Osteoblast (primary cell): ENCODE measurements at regions not wholly inside any gene's neighbourhood (a gene's known extent, or its start where the extent isn't known, plus 50 kb on each side); places are given as distances from the start of the nearest gene placed in this dataset.

Source experiments
- DNase-seq: peaks from one replicate; pipeline ENCODE4 v3.0.0; 2011; ENCODE audit warnings: low spot score, mixed read lengths; ENCODE audit not compliant: insufficient read length; ENCODE audit errors: missing footprints
- H2AFZ ChIP-seq: 2 replicates; pipeline ENCODE4 v1.6.0; 2011; ENCODE audit warnings: mild to moderate bottlenecking, low read length
- H3K27ac ChIP-seq: 2 replicates; pipeline ENCODE4 v1.5.1; 2011; ENCODE audit warnings: mild to moderate bottlenecking, low read depth, low read length, moderate library complexity
- H3K27me3 ChIP-seq: 2 replicates; pipeline ENCODE4 v1.6.0; 2012; ENCODE audit warnings: mild to moderate bottlenecking, control low read depth, inconsistent platforms, low read length, moderate library complexity; ENCODE audit not compliant: insufficient read depth
- H3K36me3 ChIP-seq: 2 replicates; pipeline ENCODE4 v1.5.1; 2011; ENCODE audit warnings: mild to moderate bottlenecking, low read length, control low read depth, moderate library complexity; ENCODE audit not compliant: insufficient read depth
- H3K4me1 ChIP-seq: 2 replicates; pipeline ENCODE4 v1.5.1; 2011; ENCODE audit warnings: mild to moderate bottlenecking, low read length, control low read depth, moderate library complexity; ENCODE audit not compliant: insufficient read depth
- H3K4me2 ChIP-seq: 2 replicates; pipeline ENCODE4 v1.6.0; 2011; ENCODE audit warnings: mild to moderate bottlenecking, low read length; ENCODE audit not compliant: insufficient read depth
- H3K4me3 ChIP-seq: fragments of 200-600 bp; sonication (generic); 3 replicates; pipeline ENCODE4 v1.5.1; 2012; ENCODE audit warnings: mild to moderate bottlenecking, low read length, inconsistent platforms; ENCODE audit not compliant: insufficient read depth
- H3K79me2 ChIP-seq: 2 replicates; pipeline ENCODE4 v1.6.0; 2012; ENCODE audit warnings: mild to moderate bottlenecking, low read length, control low read depth, inconsistent platforms; ENCODE audit not compliant: insufficient read depth
- H3K9me3 ChIP-seq: 2 replicates; pipeline ENCODE4 v1.5.1; 2011; ENCODE audit warnings: low read depth, low read length, control low read depth
- H4K20me1 ChIP-seq: 2 replicates; pipeline ENCODE4 v1.6.0; 2012; ENCODE audit warnings: mild to moderate bottlenecking, low read length, control low read depth; ENCODE audit not compliant: insufficient read depth
- CTCF ChIP-seq: IDR thresholded peaks from 2 replicates; pipeline ENCODE4 v1.5.1; 2011; ENCODE audit warnings: mild to moderate bottlenecking, low read depth, low read length, moderate library complexity; ENCODE audit errors: extremely low read depth

- no peak overlapping the region for H3K4me2 ChIP-seq
- H3K4me1 ChIP-seq: no peaks in the 10 kb centered on the region
- H3K36me3 ChIP-seq: no peaks in the 10 kb centered on the region
- no peaks in the 10 kb centered on the region for H4K20me1 ChIP-seq
- no peak overlapping the region for H2AFZ ChIP-seq
- H3K79me2 ChIP-seq: no peaks in the 10 kb centered on the region
- DNase-seq: no peak
- no peaks in the 10 kb centered on the region for H3K27me3 ChIP-seq
- H3K27ac ChIP-seq: no peak overlapping the region
- H3K9me3 ChIP-seq: no peaks in the 10 kb centered on the region
- H3K4me3 ChIP-seq: no peak overlapping the region
- no peak for TF ChIP-seq CTCF
These were observed 316.8 kb upstream of the ATP10A start for GRCh38 chr15:26179906-26180305.

- no peak overlapping the region for H2AFZ ChIP-seq
- no peak for DNase-seq
- no peaks in the 10 kb centered on the region for H4K20me1 ChIP-seq
- H3K27ac ChIP-seq: no peak overlapping the region
- H3K36me3 ChIP-seq: no peaks in the 10 kb centered on the region
- H3K4me3 ChIP-seq: no peak overlapping the region
- H3K4me2 ChIP-seq: no peak overlapping the region
- TF ChIP-seq CTCF: no peak
- H3K27me3 ChIP-seq: no peaks in the 10 kb centered on the region
- H3K4me1 ChIP-seq: no peaks in the 10 kb centered on the region
- H3K79me2 ChIP-seq: no peaks in the 10 kb centered on the region
- no peaks in the 10 kb centered on the region for H3K9me3 ChIP-seq
These were observed 315.6 kb upstream of the ATP10A start for GRCh38 chr15:26178640-26179220.

- Histone ChIP-seq H3K27me3 (no peaks in the 10 kb centered on the region), H3K36me3 (no peaks in the 10 kb centered on the region), H2AFZ (no peak overlapping the region), H3K79me2 (no peaks in the 10 kb centered on the region), H3K4me1 (no peaks in the 10 kb centered on the region), H3K27ac (no peak overlapping the region), H4K20me1 (no peaks in the 10 kb centered on the region), H3K9me3 (no peaks in the 10 kb centered on the region), H3K4me3 (no peak overlapping the region), H3K4me2 (no peak overlapping the region)
- DNase-seq: no peak
- TF ChIP-seq CTCF: no peak
These were observed 314.7 kb upstream of the ATP10A start for GRCh38 chr15:26177816-26178215.

GRCh38 chr15:26176831-26177230, 313.7 kb upstream of the ATP10A start:
- Histone ChIP-seq H3K27me3 (no peaks in the 10 kb centered on the region), H2AFZ (no peak overlapping the region), H3K36me3 (no peaks in the 10 kb centered on the region), H3K4me3 (no peak overlapping the region), H3K4me2 (no peak overlapping the region), H3K27ac (no peak overlapping the region), H3K79me2 (no peaks in the 10 kb centered on the region), H3K9me3 (no peaks in the 10 kb centered on the region), H4K20me1 (no peaks in the 10 kb centered on the region), H3K4me1 (no peaks in the 10 kb centered on the region)
- no peak for TF ChIP-seq CTCF
- DNase-seq: no peak
